Limb (tissue), 2 donors: ENCODE measurements at regions not wholly inside any gene's neighbourhood (a gene's known extent, or its start where the extent isn't known, plus 50 kb on each side); places are given as distances from the start of the nearest gene placed in this dataset.

ENCODE experiments used
- DNase-seq, 2 donors: peaks; one replicate each; pipeline ENCODE4 v3.0.0-alpha.2; 2016; ENCODE audit errors: extremely low spot score in 2 of 2

DNA sequence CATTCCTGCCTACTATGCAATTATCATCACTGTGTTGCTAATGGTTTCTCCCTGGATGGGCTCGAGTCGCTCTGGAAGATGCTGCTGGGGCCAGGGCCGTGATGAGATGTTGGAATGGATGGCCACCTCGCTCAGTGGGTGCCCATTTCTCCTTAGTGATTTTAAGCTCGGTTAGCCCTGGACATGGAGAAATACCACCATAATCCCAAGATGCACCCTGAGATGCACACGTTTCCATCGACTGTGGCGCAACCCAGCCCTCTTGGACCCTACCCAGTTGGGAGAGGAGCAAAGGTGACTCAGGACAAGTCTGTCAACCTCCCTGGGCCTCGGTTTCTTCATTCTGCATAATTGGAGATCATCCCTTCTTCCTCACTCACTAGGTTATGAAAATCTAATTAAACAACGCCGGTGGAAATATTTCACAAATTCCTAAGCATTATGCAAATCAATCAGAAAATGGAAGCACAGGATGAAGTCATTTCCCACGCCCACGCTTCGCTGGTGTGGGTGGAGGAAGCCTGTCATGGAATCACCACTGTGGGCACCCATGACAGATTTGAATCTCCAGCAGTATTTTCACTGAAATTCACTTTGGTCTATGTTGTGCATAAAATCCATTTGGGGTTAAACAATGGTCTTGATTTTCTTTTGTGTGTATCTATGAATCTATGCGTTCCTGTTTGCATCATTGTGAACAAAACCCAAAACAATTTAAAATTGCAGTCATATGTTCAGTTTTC, 195.2 kb downstream of the AXIN2 start:
- DNase-seq = no peak

DNA sequence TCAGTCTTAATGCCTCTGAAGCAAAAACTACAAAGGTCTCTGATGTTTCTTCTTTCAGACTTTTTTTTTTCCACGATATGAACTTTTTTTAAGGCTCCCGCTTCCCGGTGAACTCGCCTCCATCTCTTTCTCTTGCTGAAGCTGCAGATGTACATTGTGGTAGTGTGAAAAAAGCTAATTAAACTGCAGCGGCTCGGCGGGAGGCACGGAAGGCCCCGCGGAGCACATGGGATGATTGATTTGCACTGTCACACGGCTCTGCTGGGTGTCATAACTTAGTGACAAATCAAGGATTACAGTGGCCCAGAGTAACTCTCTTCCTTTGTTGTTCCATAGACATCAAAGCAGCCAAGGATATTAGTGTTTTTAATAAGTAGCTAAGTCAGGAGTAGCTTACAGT, 196.3 kb downstream of the AXIN2 start:
- DNase-seq = no peak

DNA sequence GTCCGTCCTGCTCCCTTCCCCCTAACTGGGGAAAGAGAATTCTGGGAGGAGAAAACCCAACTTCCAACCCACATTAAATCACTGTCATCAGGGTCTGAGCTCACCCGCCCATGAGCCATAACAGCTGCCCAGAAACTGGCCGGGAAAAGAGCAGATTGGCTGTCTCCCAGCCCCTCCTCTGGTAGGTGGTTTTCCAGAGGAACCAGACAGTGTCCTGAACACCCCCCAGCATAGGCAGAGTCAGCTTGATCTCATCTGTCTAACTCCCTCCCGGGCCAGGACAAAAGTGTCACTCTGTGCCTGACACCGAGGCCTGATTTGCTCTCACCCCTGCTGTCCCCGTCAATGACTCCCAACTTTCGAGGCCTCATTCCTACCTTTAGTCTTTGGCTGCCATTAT, 197.0 kb downstream of the AXIN2 start:
- DNase-seq = no peak

DNA sequence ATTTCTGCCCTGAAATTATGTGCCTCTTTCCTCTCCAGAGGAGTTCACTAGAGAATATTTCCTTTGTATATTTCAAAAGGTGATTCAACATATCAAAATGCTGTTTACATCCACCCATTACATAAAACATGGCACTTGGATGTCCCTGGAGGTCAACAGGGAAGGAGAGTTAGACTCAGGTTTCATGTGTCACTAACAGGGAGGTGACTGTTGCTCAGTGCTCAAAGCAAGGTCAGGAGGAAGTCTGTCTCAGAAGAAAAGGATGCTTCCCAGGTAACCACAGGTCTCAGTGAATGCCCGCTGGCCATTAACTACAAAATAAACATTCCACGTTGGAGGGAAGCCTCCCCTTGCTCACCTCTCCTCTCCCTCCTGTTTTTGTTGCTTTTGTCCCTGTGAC, 198.6 kb downstream of the AXIN2 start:
- no peak for DNase-seq

DNA sequence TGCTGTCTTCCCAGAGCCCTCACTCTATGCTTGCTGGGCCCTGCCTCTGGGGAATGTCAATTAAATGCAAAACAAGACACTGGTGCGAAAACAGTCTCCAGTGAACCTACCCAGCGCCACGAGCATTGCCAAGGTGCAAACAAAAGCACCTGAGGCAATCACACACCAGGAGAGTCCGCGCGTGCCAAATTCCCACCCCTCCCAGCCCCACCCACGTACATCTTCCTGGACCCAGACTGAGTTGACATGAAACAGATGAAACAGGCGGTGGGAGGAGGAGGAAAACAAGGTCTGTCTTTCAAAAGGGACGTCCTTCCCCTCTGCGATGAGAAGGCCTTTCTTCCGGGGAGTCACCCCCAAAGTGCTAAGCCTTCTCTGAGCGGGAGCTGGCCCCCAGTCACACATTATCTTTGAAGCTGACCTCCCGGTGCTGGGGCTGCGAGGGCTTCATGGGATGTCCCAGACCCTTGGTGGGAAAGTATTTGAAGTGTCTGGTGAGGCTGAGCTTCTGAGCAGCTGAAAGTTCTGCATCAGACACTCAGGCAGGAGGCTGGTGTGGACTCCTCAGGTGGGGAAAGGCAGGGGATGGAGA, 200.4 kb downstream of the AXIN2 start:
- no peak for DNase-seq

DNA sequence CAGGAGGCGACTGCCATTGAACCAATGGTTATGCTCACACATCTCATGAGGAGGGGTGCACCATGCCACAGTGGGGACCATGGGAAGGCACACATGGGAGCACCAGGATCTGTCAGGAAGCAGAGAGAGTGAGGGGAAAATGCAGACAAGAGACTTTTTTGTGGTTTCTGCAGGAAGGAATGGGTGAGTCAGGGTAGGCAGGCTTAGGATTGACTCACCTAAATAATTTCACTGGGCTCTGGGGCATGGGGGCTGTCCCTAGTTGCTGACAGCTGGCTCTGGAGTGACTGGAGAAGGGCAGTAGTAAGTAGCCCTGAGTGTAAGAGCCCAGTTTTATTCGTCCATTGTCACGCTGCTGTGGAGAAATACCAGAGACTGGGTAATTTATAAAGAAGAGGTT, 202.4 kb downstream of the AXIN2 start:
- no peak for DNase-seq

DNA sequence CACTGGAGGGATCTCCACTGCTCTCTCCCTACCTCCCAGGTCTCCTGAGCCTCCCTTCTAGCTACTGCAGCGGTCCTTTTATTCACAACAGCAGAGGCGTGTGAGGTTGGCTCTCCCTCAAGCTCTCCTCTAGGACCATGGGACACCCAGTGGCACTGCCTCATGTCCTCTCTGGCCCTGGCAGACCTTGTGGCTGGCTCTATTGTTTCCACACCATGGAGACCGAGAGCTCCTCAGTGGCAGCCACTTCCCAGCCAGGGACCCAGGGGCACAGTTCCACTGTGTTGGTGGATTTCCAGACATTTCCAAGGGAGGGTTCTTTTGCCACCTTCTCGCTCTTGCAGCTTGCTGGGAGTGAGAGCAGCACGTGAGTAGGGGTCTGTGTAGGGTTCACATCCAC, 204.9 kb downstream of the AXIN2 start:
- DNase-seq = no peak

DNA sequence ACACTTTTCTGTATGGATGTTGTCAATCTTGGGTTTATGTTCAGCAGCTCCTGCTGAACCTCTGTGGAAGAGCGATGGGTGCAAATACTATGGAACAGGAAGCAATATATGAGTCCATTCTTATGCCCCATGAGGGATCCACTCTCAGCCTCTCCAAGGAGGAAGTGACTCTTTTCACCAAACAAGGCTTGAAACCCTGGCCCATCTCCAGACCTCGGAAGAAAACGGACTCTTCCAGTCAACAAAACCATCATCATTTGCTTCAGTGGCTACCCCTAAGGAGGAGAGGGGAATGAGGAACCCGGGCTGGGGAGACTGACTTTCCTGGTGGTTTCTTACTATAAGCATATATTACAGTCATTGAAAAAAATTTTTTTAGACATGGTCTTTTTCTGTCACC, 206.2 kb downstream of the AXIN2 start:
- no peak for DNase-seq

DNA sequence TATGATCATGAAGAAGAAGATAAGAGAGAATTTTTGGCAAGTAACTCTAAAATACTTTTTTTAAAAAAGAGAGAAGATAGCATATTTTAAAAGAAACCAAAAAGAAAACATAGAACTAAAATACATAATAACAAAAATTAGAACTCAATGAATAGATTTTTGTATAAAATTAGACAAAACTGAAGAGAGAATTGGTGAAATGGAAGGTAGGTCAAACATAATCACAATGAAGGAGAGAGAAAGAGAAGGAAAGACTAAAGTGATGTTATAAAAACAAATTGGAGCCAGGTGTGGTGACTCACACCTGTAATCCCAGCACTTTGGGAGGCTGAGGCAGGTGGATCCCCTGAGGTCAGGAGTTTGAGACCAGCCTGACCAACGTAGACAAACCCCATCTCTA, 211.5 kb downstream of the AXIN2 start:
- DNase-seq = no peak

DNA sequence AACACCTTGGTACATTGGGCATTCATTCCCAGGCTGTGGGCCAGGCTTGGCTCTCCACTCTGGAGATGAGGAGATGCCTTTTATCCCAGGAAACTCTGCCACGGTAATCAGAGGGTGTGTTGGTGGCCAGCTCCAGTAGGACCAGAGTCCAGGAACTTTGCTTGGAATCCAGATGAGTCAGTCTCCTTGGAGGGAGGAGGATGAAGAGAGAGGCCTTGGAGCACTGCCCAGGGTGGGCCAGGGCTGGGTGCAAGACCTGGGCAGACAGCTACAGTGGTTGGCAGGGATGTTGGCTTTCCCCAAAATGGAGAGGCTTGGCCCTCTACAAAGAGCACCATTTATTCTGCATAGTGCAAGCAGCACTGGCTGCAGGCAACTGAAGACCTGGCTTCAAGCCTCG, 209.0 kb downstream of the RGS9 start:
- no peak for DNase-seq

DNA sequence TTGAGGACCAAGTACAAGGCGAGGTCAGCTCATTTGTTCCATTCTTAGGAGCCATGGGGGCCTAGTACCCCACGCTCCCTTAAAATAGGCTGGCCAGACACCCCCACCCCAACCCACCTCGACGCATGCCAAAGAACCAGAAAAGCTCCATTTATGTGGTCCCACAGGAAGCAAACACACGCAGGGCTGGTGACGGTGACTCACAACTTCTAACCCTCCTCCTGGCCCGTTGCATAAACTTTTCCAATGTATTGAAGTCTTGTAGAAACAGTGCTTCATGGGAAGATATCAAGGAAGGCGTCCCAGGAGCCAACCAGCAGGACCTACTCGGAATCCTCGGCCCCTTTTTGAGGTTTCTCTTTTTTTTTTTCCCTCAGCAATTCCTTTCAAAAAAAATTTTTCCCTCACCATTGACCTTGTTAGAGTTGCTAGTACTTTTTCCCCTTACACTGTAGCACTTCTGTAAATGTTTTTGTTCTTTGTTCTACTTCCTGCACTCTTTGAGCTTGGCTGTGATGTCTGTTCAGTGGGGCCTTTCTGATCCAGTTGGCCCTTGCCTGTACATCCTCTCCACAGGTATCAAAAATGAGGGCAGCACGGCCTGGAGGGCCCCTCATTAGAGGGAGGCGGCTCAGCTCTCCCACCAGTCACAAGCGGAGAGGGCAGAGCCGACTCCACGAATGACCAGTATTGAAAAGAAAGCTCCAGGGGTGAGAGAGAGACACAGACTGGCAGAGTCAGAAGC, 208.3 kb downstream of the RGS9 start:
- no peak for DNase-seq

DNA sequence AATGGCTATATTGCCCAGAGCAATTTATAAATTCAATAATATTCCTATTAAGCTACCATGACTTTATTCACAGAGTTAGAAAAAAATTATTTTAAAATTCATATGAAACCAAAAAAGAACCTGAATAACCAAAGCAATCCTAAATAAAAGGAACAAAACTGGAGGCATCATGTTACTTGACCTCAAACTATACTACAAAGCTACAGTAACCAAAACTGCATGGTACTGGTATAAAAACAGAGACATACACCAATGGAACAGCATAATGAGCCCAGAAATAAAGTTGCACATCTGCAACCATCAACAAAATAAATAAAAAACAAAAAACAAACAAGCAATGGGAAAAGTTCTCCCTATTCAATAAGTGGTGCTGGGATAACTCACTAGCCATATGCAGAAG, 203.2 kb downstream of the RGS9 start:
- no peak for DNase-seq

DNA sequence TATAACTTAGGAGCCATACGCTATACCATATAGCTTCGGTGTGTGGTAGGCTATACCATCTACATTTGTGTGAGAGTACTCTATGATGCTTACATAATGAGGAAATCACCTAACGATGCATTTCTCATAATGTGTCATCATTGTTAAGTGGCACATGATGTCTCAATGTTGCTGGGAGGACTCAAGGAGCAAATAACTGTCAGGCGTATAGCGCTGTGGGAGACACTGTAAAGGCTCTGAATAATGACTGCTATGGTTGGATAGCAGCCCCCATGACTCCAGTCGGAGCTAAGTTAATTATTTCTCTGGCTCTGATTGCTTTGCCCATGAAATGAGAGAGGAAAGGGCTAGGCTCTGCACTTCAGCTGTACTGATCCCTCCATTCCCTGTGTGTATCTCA, 197.2 kb downstream of the RGS9 start:
- no peak for DNase-seq

DNA sequence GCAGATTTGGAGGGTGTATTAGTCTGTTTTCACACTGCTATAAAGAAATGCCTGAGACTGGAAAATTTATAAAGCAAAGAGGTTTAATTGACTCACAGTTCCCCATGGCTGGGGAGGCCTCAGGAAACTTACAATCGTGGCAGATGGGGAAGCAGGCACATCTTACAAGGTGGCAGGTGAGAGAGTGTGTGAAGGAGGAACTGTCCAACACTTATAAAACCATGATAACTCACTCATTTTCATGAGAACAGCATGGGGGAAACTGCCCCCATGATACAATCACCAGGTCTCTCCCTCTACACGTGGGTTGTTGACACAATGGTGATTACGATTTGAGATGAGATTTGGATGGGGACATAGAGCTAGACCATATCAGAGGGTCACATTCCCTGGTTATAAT, 195.6 kb downstream of the RGS9 start:
- no peak for DNase-seq

DNA sequence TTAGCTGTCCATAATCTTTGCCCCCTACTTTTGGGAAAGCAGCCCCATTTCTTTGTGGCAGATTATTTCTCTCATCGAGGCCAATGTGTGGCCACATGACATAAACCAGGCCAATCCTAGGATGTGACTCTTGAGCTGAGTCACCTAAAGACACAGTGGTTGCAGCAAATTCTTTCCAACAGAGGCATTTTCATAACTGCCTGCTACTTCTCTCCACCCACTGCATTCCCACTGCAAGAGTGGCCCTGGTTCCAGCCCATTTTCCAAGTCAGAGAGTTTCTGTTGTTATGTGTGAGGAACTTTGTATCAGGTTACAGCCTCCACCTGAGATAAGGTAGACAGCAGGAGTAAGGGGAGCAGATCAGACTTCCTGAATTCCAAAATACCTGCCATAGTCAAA, 195.2 kb downstream of the RGS9 start:
- no peak for DNase-seq

DNA sequence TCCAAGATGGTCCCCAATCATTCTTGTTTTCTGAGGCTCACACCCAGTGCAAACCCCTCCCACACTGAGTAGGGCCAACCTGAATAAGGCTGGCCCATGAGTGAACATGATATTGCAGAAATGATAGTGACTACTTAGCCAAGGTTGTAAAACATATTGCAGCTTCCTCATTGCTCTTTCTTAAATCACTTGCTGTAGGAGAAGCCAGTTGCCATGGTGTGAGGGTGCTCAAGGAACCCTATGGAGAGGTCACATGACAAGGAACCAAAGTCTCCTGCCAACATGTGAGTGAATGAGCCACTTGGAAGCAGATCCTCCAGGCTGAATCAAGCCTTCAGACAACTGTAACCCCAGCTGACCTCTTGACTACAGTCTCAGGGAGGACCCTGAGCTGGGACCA, 191.4 kb downstream of the RGS9 start:
- no peak for DNase-seq

DNA sequence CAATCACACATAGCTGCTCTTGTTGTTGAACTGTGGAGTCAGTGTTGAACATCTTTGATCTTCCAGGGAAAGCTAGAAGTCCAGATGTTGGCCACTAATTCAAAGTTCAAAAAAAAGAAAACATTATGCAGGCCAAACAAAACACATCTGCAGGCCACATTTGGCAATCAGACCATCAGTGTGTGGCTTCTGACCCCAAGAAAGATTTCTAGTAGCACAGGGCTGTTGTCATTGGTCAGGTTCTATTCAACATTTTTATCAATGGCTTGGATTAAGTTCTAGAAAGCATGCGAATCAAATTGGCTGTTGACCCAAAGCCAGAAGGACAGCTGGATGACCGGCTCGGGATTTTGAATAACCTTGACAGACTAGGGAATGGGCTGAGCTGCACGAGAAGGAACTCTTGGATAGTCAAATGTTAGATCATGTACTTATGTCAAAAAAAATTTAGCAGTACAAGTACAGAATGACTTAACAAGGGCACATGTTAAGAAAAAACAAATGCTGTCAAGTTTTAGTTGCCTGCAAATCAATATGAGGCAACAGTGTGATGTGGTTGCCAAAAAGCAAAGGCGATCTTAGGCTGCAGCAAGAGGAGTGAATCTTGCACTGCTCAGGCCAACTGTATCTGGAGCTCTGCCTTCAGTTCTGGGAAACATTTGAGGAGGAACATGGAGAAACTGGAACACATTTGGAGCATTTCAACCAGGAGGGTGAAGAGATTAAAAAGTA, 187.6 kb downstream of the RGS9 start:
- DNase-seq = no peak

DNA sequence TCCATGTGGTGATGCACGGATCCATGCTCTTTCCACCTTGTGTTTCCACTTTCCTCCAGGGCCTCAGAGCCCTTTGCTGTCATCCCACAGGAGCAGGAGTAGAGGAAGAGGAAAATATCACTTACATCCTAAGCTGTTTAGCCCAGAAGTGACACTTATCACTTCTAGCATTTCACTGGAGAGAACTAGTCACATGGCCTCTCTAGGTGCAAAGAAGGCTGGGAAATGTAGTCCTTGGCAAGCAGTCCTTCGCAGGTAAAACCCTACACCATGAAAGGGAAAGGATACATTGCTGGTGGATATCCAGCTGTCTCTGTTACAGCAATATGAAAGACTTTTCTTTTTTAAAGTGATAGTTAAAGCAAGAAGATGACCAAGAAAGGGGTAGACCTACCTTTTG, 185.9 kb downstream of the RGS9 start:
- DNase-seq = no peak

DNA sequence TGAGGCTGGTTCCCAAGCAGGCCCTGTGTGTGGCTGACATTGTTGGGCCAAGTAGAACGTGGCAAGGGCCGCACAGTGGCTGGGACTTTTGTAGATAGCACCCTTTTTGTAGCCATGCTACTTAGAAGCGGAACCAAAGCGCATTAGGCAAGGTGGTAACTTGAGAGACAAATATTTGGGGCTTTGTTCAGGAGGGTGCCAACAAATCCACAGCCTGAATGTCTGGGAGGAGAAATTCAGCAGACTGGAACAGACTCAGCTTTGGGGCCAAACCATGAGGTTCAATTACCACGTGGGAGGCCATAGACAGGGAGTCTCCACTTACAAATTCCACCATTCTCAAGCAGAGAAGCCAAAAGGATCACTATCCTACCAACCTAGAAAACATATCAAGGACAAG, 183.7 kb downstream of the RGS9 start:
- no peak for DNase-seq

DNA sequence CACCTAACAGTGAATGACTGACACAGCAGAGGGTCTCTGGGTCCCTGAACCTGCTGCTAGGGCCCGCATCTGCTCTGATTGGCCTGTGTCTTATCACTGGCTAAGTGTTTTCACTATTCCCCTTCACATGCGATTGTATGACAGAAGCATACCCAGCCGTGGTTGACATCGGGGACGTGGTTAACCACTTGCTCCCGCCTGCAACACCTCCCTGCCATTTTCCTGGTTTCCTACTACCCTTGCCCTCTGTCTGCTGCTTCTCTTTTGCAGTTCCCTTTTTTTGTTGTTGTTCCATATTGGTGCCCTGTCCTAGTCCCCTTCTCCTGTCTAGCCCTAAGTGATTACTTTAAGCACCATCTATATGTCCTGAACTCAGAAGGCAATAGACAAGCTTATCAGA, 177.0 kb downstream of the RGS9 start:
- no peak for DNase-seq

DNA sequence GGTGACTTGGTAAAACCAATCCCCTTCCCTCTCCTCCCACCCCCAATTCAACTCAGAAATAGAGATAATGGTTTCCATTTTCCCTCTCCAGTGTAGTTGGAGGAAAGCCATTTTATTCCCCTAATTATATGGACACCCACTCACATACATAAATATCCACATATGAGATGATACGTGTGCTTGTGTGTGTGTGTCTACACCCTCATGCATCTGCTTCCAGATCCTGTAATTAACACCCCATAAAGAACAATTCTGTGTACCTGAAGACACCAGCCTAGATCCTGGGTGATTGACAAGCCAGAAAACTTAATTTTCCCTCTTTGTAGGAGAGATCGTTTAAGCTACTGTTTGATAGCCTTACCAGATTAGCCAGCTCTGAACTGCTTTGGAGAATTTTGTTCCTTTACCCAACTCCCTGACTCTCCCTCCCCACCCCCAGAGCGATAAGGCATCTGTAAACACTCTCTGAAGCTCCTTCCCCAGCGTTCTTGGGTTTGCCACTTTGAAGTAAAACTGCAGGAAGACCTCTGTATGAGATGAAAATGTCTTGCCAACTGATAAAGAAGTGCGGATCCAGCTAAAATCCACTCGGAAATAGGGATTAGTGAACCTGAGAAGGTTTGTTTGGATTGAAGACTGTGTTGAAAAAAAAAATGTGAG, 175.7 kb downstream of the RGS9 start:
- no peak for DNase-seq

DNA sequence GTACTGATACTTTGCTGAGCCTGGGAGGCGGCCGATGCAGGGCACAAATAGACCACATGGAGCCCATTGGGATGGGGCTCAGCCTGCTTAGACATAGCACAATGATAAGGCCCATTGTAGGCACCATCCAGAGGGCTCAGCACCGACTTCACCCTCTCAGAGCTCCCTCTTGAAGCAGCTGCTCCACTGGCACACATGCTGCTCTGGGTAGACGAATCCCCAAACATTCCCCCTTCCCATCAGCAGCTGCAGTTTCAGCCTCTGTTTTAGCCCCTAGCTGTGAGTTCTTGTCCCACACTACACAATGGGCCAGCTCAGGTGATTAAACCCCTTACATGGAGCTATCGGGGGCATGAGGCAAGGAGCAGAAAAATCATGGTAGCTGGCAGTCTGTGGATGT, 174.1 kb downstream of the RGS9 start:
- no peak for DNase-seq
